Loucy (cell line): ENCODE measurements at regions not wholly inside any gene's neighbourhood (a gene's known extent, or its start where the extent isn't known, plus 50 kb on each side); places are given as distances from the start of the nearest gene placed in this dataset.

Experiments used
- CTCF ChIP-seq: fragments of 200-600 bp; sonication (generic); conservative IDR thresholded peaks from 2 replicates; pipeline ENCODE4 v1.5.1; 2014; ENCODE audit warnings: mild to moderate bottlenecking, antibody characterized with exemption, low read length
- EZH2phosphoT487 ChIP-seq: fragments of 200-600 bp; IDR thresholded peaks from 2 replicates; pipeline ENCODE4 v1.6.1; 2018; ENCODE audit warnings: antibody characterized with exemption, mild to moderate bottlenecking, moderate library complexity, borderline replicate concordance

- no peak for TF ChIP-seq CTCF
- no peak for TF ChIP-seq EZH2phosphoT487
These were observed 119.2 kb downstream of the ZNF622 start for GRCh38 chr5:16346380-16346779.
